ENCODE measurements at regions not wholly inside any gene's neighbourhood (a gene's known extent, or its start where the extent isn't known, plus 50 kb on each side); places are given as distances from the start of the nearest gene placed in this dataset.

DNA sequence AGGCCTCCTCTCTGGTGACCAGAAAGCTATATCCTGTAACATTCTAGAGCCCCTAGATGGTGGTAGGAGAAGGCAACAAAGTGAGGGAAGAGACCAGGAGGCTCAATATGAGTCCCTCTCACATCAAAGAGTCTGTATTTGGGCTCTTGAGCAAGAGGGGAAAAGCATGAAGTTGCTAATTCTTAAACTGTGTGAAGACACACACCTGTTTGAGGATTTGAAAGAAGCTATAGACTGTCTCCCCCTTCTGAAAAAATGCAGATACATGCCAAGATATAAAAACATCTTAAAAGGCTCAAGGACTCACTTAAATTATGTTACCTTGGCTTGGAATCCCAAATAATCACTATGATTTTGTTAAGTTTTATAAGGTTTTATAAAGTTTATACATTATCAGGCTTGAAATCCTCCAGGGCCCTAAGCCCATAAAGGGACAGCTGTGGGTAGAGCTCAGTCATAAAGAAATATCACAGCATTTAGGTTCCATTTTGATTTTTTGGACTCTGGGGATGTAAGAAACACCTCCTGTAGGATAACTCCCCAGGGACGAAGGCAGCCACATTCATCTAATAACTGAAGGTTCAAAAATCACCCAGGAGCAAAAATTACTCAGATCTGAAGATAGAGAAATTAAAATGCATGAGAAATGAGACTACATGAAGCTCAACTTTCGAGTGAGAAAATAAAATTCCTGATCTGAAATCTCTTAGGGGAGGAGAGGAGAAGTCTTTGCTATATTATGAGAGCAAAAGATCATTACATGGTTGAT lies 136.1 kb upstream of the LGALSL start (continued):
- TF ChIP-seq BCL11A (IDR thresholded peaks at IDR 0.05; ENCODE audit: low read depth in 2 of 2, low read length in 2 of 2) (no peak), ASH2L (IDR thresholded peaks at IDR 0.05; ENCODE audit: low read length) (no peak), SAP30 (IDR thresholded peaks at IDR 0.05; ENCODE audit: insufficient read depth, insufficient replicate concordance, low read length) (no peak), TCF12 (IDR thresholded peaks at IDR 0.05; ENCODE audit: low read depth, low read length) (no peak), CBX8 (IDR thresholded peaks at IDR 0.05; ENCODE audit: borderline replicate concordance, low read depth, low read length) (no peak), KDM4A (IDR thresholded peaks at IDR 0.05; ENCODE audit: low read depth, low read length, severe bottlenecking) (no peak)

Measured in H1 (cell line).